HEK293T (cell line): ENCODE measurements at regions not wholly inside any gene's neighbourhood (a gene's known extent, or its start where the extent isn't known, plus 50 kb on each side); places are given as distances from the start of the nearest gene placed in this dataset.

Experiments
- CTCF ChIA-PET: fragments of 350-600 bp; formaldehyde crosslinking; extraction: SDS; loops from one replicate; lab custom pipeline; 2021; ENCODE audit warnings: antibody characterized with exemption, inconsistent platforms; lab: Yijun Ruan, JAX
- POLR2A ChIA-PET: fragments of 350-600 bp; formaldehyde crosslinking; extraction: SDS; loops from one replicate; lab custom pipeline; 2020; ENCODE audit warnings: antibody characterized with exemption, inconsistent platforms; lab: Yijun Ruan, JAX
- DNase-seq: peaks from one replicate; pipeline ENCODE4 v3.0.0; 2012; ENCODE audit warnings: mixed read lengths; ENCODE audit errors: extremely low spot score
- ARNT ChIP-seq: fragments of 450-650 bp; IDR thresholded peaks from 2 replicates; pipeline ENCODE4 v1.6.1; 2017; ENCODE audit warnings: mild to moderate bottlenecking
- BHLHE40 ChIP-seq: fragments of 450-650 bp; IDR thresholded peaks from 2 replicates; pipeline ENCODE4 v1.6.1; 2016; ENCODE audit warnings: mild to moderate bottlenecking, moderate library complexity, borderline replicate concordance
- CTBP1 ChIP-seq: fragments of 450-650 bp; IDR thresholded peaks from 2 replicates; pipeline ENCODE4 v1.6.1; 2016; ENCODE audit warnings: borderline replicate concordance
- ELF4 ChIP-seq: fragments of 450-650 bp; IDR thresholded peaks from 2 replicates; pipeline ENCODE4 v1.6.1; 2017; ENCODE audit warnings: antibody characterized with exemption
- FOXA1 ChIP-seq: fragments of 450-650 bp; IDR thresholded peaks from 2 replicates; pipeline ENCODE4 v1.6.1; 2016; ENCODE audit warnings: mild to moderate bottlenecking
- FOXK2 ChIP-seq: fragments of 450-650 bp; IDR thresholded peaks from 2 replicates; pipeline ENCODE4 v1.6.1; 2016; ENCODE audit warnings: mild to moderate bottlenecking
- FOXM1 ChIP-seq: fragments of 450-650 bp; IDR thresholded peaks from 2 replicates; pipeline ENCODE4 v1.6.1; 2017; ENCODE audit warnings: mild to moderate bottlenecking, borderline replicate concordance
- HDGF ChIP-seq: fragments of 450-650 bp; IDR thresholded peaks from 2 replicates; pipeline ENCODE4 v1.6.1; 2017; ENCODE audit warnings: antibody characterized with exemption, borderline replicate concordance
- L3MBTL2 ChIP-seq: fragments of 450-650 bp; conservative IDR thresholded peaks from 2 replicates; pipeline ENCODE4 v1.6.1; 2016; ENCODE audit warnings: mild to moderate bottlenecking
- LEF1 ChIP-seq: fragments of 450-650 bp; IDR thresholded peaks from 2 replicates; pipeline ENCODE4 v1.6.1; 2017; ENCODE audit warnings: mild to moderate bottlenecking, borderline replicate concordance
- NFRKB ChIP-seq: fragments of 450-650 bp; IDR thresholded peaks from 2 replicates; pipeline ENCODE4 v1.6.1; 2016; ENCODE audit warnings: mild to moderate bottlenecking, moderate library complexity
- SP1 ChIP-seq: fragments of 450-650 bp; IDR thresholded peaks from 2 replicates; pipeline ENCODE4 v1.6.1; 2017
- SUZ12 ChIP-seq: fragments of 450-650 bp; IDR thresholded peaks from 2 replicates; pipeline ENCODE4 v1.6.1; 2016; ENCODE audit warnings: mild to moderate bottlenecking
- TARDBP ChIP-seq: fragments of 450-650 bp; IDR thresholded peaks from 2 replicates; pipeline ENCODE4 v1.6.1; 2016
- ZNF384 ChIP-seq: fragments of 450-650 bp; IDR thresholded peaks from 2 replicates; pipeline ENCODE4 v1.6.1; 2016
- TF ChIP-seq, protein P1 (sequence below): fragments of 450-650 bp; IDR thresholded peaks from 2 replicates; pipeline ENCODE4 v1.6.1; 2016

DNA sequence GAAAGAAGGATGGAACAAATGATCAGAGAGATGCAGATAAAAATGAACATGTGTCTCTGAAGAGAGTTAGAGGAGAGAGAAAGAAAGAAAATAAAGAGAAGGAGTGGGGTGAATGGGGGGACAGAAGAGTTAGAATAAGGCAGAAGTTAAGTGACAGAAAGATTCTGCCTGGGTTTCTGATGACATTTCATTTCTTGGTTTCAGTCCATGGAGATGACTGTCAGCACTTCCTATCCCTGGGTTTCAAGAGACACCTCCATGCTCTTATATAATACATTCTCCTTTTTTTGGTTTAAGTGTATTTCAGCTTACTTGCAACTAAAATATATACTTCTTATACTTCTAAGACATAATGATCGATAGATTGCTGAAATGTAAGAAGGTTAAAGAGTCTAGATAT lies 213.0 kb upstream of the IL12B start:
- no peak for DNase-seq
- ChIA-PET CTCF (no interaction called here), POLR2A (no interaction called here)
- TF ChIP-seq FOXK2 (no peak), TARDBP (no peak), FOXA1 (no peak), ARNT (no peak), L3MBTL2 (no peak)

DNA sequence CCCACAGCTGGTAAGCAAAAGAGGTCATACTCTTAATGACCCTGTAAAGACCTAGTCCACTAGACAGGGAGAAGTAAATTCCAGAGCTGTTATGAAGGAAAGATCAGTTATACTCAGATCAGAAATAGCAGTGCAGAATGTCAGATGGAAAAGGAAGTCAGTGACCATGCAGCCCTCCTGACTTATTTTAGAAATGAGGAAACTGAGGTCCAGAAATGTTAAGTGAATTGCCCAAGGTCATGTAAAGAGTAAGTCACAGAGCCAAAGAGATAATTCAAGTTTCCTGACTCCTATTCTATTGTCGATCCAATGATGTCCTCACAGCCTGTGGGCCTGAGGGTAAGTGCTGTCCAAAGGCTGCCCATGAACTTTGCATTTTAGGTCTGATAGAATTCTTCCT lies 214.9 kb upstream of the IL12B start:
- POLR2A ChIA-PET: no interaction called here
- CTCF ChIA-PET: no interaction called here
- TF ChIP-seq L3MBTL2 (no peak), CTBP1 (no peak), ZNF384 (no peak), ELF4 (no peak), ARNT (no peak), LEF1 (no peak), SP1 (no peak), FOXA1 (no peak), NFRKB (no peak), FOXK2 (no peak), BHLHE40 (no peak), SUZ12 (no peak), HDGF (no peak), TARDBP (no peak), FOXM1 (no peak)
- TF ChIP-seq, protein P1, sequence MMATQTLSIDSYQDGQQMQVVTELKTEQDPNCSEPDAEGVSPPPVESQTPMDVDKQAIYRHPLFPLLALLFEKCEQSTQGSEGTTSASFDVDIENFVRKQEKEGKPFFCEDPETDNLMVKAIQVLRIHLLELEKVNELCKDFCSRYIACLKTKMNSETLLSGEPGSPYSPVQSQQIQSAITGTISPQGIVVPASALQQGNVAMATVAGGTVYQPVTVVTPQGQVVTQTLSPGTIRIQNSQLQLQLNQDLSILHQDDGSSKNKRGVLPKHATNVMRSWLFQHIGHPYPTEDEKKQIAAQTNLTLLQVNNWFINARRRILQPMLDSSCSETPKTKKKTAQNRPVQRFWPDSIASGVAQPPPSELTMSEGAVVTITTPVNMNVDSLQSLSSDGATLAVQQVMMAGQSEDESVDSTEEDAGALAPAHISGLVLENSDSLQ: no peak
- DNase-seq: no peak

DNA sequence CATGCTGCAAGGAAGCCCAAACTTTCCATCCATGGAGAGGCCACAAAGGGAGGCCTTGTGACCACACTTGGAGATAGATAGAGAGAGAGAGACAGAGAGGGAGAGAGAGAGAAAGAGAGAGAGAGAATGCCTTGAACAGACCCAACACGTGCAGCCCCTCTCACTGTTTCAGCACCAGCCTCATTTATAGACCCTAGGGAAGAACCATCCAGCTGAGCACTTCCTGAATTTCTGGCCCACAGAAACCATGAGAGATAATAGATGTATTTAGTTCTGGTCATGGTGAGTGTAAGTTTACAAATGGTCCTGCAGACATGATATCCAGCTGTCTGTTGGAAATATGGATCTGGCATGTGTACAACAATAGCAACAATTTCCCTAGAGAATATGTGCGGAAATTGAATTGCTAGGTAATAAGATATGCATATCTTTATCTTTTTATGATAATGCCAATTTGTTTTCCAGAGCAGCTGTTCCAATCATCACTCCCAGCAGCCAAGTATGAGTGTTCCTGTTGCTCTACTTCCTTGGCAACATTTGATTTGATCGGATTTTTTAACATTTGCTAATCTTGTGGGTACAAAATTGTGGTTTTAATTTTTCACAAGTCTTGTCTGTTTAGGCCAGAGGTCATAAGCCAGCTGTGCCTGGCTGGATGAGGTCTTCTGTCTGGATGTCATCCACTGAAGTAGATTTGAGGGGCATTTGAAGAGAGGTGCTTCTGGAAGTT lies 217.3 kb upstream of the IL12B start:
- TF ChIP-seq FOXK2: no peak
- TF ChIP-seq LEF1: no peak
- no peak for TF ChIP-seq SUZ12
- TF ChIP-seq NFRKB: no peak
- TF ChIP-seq SP1: no peak
- no peak for TF ChIP-seq BHLHE40
- TF ChIP-seq ZNF384: no peak
- no peak for TF ChIP-seq L3MBTL2
- TF ChIP-seq ARNT: no peak
- no peak for TF ChIP-seq FOXA1
- TF ChIP-seq, protein P1: no peak
- DNase-seq: no peak
- ChIA-PET POLR2A (no interaction called here), CTCF (no interaction called here)

DNA sequence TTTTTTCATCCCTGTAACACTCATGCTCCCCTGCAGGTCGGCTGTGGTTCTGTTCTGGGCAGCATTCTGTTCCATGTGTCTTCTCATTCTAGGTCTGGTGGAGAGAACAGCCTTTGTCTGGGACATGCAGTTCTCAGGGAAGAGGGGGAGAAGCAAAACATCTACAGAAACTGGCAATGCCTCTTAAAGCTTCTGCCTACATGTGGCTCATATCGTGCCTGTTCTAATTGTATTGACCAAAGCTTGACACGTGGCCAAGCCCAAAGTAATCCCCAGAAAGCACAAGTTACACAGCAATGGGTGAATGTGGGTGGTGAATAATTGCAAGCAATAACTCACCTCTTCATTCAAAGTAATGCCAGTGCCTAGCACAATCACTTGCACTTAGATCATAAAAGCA lies 218.2 kb upstream of the IL12B start:
- TF ChIP-seq HDGF: no peak
- no peak for TF ChIP-seq SP1
- TF ChIP-seq FOXA1: no peak
- TF ChIP-seq ARNT: no peak
- TF ChIP-seq CTBP1: no peak
- TF ChIP-seq, protein P1: no peak
- TF ChIP-seq TARDBP: no peak
- no peak for TF ChIP-seq FOXK2
- TF ChIP-seq ZNF384: no peak
- TF ChIP-seq LEF1: no peak
- TF ChIP-seq SUZ12: no peak
- no peak for TF ChIP-seq ELF4
- no peak for TF ChIP-seq BHLHE40
- TF ChIP-seq NFRKB: no peak
- no peak for TF ChIP-seq L3MBTL2
- no peak for TF ChIP-seq FOXM1
- ChIA-PET CTCF (no interaction called here), POLR2A (no interaction called here)
- DNase-seq: no peak

DNA sequence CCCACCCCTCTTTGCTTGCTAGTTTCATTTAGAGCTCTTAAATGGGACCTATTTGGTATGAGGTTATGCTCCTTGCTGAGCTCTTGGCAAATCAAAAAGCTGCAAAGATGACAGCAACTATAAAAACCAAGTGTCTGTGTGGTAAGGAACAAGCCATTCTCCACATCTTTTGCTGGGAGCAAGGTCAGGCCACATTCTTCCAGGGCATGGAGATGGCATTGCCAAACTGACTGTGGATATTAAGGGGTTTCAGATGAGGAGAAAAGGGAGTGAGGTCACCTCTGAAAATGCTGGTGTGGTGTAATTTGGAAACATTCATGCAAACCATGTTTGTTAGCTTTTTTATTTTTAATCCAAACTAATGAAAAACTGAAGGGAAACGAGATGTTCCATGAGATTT lies 218.8 kb upstream of the IL12B start:
- ChIA-PET POLR2A (no interaction called here), CTCF (no interaction called here)
- TF ChIP-seq, protein P1: no peak
- TF ChIP-seq FOXM1 (no peak), ELF4 (no peak), NFRKB (no peak), CTBP1 (no peak)
- no peak for DNase-seq

DNA sequence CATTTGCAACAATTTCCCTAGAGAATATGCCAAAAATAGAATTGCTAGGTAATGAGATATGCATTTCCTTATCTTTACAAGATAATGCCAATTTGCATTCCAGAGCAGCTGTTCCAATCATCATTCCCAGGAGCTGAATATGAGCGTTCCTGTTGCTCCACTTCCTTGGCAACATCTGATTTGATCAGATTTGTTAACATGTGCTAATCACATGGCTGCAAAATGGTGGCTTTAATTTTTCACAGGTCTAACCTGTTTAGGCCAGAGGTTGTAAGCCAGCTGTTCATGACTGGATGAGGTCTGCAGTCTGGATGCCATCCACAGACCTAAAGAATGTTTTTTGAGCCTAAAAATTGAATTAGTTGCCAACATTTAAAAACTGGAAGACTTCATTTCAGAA lies 220.7 kb upstream of the IL12B start:
- ChIA-PET POLR2A (no interaction called here), CTCF (no interaction called here)
- TF ChIP-seq SUZ12 (no peak), FOXM1 (no peak), CTBP1 (no peak)
- DNase-seq: no peak
